ENCODE measurements at regions not wholly inside any gene's neighbourhood (a gene's known extent, or its start where the extent isn't known, plus 50 kb on each side); places are given as distances from the start of the nearest gene placed in this dataset.

DNA sequence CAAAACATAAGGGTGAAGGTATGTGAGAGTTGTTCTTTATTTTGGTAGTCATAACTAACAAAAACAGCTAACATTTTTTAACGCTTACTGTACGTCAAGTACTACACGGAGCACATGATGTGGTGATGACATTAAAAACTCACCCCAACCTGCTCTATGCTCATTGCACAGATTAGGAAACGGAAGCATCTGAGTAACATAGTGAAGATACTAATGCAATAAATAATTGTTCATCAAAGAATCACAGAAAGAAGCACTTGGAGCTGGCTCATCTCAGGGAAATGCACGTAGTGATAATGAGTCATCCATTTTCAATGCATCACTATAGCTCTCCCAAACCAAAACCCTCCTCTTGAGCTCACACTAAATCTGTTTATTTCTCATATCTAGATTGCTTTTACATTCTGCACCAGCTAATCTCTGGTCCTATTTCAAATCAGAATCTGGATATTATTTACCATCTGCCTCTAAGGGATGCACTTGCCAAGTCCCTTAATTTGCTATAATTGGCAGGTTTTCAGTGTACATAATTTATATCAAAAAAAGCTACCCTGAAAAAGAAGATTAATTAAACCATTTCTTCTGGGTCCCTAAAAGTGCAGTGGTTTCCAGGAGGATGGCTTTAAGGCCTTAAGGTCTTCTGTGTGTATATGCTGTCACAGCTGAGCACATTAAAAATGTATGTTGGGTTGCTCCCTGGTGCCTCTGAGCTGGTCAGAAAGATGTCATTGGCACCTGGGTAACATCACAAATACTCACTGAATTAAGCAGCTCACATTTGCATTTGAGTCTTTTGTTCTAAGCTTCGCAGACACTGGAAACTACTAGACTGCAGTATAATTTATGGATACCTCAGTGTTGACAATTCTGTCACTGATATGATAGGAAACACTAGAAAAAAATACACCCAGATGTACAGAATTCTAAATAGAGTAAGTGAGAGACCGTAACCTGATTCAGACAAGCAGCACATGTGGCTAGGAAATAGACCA, 677.4 kb upstream of the CITED2 start:
- TF ChIP-seq, protein P1, sequence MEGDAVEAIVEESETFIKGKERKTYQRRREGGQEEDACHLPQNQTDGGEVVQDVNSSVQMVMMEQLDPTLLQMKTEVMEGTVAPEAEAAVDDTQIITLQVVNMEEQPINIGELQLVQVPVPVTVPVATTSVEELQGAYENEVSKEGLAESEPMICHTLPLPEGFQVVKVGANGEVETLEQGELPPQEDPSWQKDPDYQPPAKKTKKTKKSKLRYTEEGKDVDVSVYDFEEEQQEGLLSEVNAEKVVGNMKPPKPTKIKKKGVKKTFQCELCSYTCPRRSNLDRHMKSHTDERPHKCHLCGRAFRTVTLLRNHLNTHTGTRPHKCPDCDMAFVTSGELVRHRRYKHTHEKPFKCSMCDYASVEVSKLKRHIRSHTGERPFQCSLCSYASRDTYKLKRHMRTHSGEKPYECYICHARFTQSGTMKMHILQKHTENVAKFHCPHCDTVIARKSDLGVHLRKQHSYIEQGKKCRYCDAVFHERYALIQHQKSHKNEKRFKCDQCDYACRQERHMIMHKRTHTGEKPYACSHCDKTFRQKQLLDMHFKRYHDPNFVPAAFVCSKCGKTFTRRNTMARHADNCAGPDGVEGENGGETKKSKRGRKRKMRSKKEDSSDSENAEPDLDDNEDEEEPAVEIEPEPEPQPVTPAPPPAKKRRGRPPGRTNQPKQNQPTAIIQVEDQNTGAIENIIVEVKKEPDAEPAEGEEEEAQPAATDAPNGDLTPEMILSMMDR (IDR thresholded peaks at IDR 0.05; ENCODE audit: low read depth, low read length): no peak
- no peak for TF ChIP-seq POLR2A (IDR thresholded peaks at IDR 0.05; ENCODE audit: extremely low read depth, insufficient read length)
- TF ChIP-seq, protein P2, sequence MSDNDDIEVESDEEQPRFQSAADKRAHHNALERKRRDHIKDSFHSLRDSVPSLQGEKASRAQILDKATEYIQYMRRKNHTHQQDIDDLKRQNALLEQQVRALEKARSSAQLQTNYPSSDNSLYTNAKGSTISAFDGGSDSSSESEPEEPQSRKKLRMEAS (IDR thresholded peaks at IDR 0.05; ENCODE audit: low read depth, low read length): no peak
